ENCODE measurements at regions not wholly inside any gene's neighbourhood (a gene's known extent, or its start where the extent isn't known, plus 50 kb on each side); places are given as distances from the start of the nearest gene placed in this dataset.

- no peaks in the 10 kb centered on the region for H3K79me2 ChIP-seq (ENCODE audit: control insufficient read depth, insufficient read depth, low read length)
- no TSS peak for BruUV-seq (replicated peaks)
- no peak for FAIRE-seq
- H3K36me3 ChIP-seq (ENCODE audit: control insufficient read depth in 2 of 2, extremely low read depth in 1 of 2, insufficient read depth in 2 of 2, low read length in 2 of 2), result no peaks in the 10 kb centered on the region
- H3K4me1 ChIP-seq (ENCODE audit: control insufficient read depth, extremely low read depth, insufficient read depth, low read length), result no peaks in the 10 kb centered on the region
- POLR2A ChIA-PET, result no interaction called here
- intact Hi-C loops (cut with micrococcal nuclease) (no loop called here), dilution Hi-C loops (cut with MboI; ENCODE audit: extremely low pct_ligation_motif_present, low sequenced_read_pairs) (no loop called here)
- no peaks in the 10 kb centered on the region for H3K27me3 ChIP-seq (ENCODE audit: control insufficient read depth in 2 of 2, insufficient read depth in 2 of 2, low read length in 2 of 2)
- H3K27ac ChIP-seq (ENCODE audit: insufficient read depth, low read depth, low read length), result no peak overlapping the region
- no peak for DNase-seq (ENCODE audit: low read depth, low spot score)
- H3K9me3 ChIP-seq (replicated peaks; ENCODE audit: control insufficient read depth, insufficient read depth, low read length), result no peaks in the 10 kb centered on the region
- H3K4me2 ChIP-seq (ENCODE audit: insufficient read depth, low read length), result no peak overlapping the region
- H2AFZ ChIP-seq (ENCODE audit: low read depth, low read length), result no peak overlapping the region
- H3K9ac ChIP-seq (replicated peaks; ENCODE audit: extremely low read depth, insufficient read depth, low read length), result no peak overlapping the region
- H3K9me1 ChIP-seq (replicated peaks; ENCODE audit: control insufficient read depth, extremely low read depth, insufficient read depth, low read length), result no peaks in the 10 kb centered on the region
- no peak overlapping the region for H3K4me3 ChIP-seq (replicated peaks in 1 of 3; ENCODE audit: insufficient read depth in 1 of 3, low read depth in 1 of 3, low read length in 3 of 3)
- no peaks in the 10 kb centered on the region for H4K20me1 ChIP-seq (replicated peaks; ENCODE audit: control insufficient read depth, extremely low read depth, insufficient read depth, low read length)
- TF ChIP-seq CTCF (IDR thresholded peaks at IDR 0.05; ENCODE audit: extremely low read depth in 1 of 2, insufficient read depth in 1 of 2, low read depth in 1 of 2, low read length in 2 of 2) (no peak), MYC (IDR thresholded peaks at IDR 0.05; ENCODE audit: low read depth, low read length) (no peak), EZH2 (IDR thresholded peaks at IDR 0.05; ENCODE audit: borderline replicate concordance, low read depth, low read length, severe bottlenecking) (no peak), MAX (IDR thresholded peaks at IDR 0.05; ENCODE audit: insufficient read depth, insufficient read length) (no peak), FOS (IDR thresholded peaks at IDR 0.05; ENCODE audit: borderline replicate concordance, insufficient read depth, low read length) (no peak), GATA2 (IDR thresholded peaks at IDR 0.05; ENCODE audit: insufficient read depth, insufficient read length, low read depth, low read length) (no peak), POLR2AphosphoS5 (IDR thresholded peaks at IDR 0.05; ENCODE audit: insufficient read depth, low read depth, low read length) (no peak), JUN (IDR thresholded peaks at IDR 0.05; ENCODE audit: borderline replicate concordance, insufficient read depth, insufficient read length, low read depth) (no peak), POLR2A (IDR thresholded peaks at IDR 0.05; ENCODE audit: low read depth, low read length) (no peak)
- CTCF ChIA-PET, result interaction anchor here (1.5 kb wide), 1 partner anchor 220 kb away, joined by 5 read pairs; no protein-coding TSS in a partner anchor
These were observed 98.4 kb upstream of the PTPRZ1 start for GRCh38 chr7:121774563-121774962.
